ENCODE measurements at regions not wholly inside any gene's neighbourhood (a gene's known extent, or its start where the extent isn't known, plus 50 kb on each side); places are given as distances from the start of the nearest gene placed in this dataset.

- Histone ChIP-seq H3K4me2 (ENCODE audit: insufficient read depth, low read length) (no peak overlapping the region), H3K27me3 (ENCODE audit: control insufficient read depth in 2 of 2, insufficient read depth in 2 of 2, low read length in 2 of 2) (no peaks in the 10 kb centered on the region), H2AFZ (ENCODE audit: low read depth, low read length) (no peak overlapping the region), H4K20me1 (replicated peaks; ENCODE audit: control insufficient read depth, insufficient read depth, low read length) (no peaks in the 10 kb centered on the region), H3K9me3 (replicated peaks; ENCODE audit: control insufficient read depth, insufficient read depth, low read depth, low read length) (no peaks in the 10 kb centered on the region), H3K4me1 (replicated peaks in 1 of 2; ENCODE audit: control insufficient read depth in 2 of 2, insufficient read depth in 2 of 2, low read length in 2 of 2) (no peaks in the 10 kb centered on the region), H3K27ac (ENCODE audit: extremely low read depth, low read depth, low read length) (no peak overlapping the region), H3K4me3 (no peak overlapping the region), H3K36me3 (ENCODE audit: control insufficient read depth, insufficient read depth, low read length) (no peaks in the 10 kb centered on the region), H3K9me1 (ENCODE audit: control insufficient read depth, insufficient read depth, low read length) (no peaks in the 10 kb centered on the region), H3K9ac (ENCODE audit: insufficient read depth in 1 of 2, low read depth in 2 of 2, low read length in 2 of 2) (no peak overlapping the region), H3K79me2 (ENCODE audit: control insufficient read depth, insufficient read depth, low read length) (no peaks in the 10 kb centered on the region)
- no TSS peak for BruUV-seq (replicated peaks)
- TF ChIP-seq HCFC1 (IDR thresholded peaks at IDR 0.05; ENCODE audit: low read depth, low read length): no peak
- TF ChIP-seq FOXK1 (CRISPR knock-in tag; IDR thresholded peaks at IDR 0.05; ENCODE audit: borderline replicate concordance): no peak
- TF ChIP-seq ZKSCAN1 (IDR thresholded peaks at IDR 0.05; ENCODE audit: low read depth, low read length): no peak
- in situ Hi-C loops (cut with MboI) (no loop called here), intact Hi-C loops (cut with micrococcal nuclease) (no loop called here)
- DNase-seq (ENCODE audit: extremely low read depth in 1 of 4, low spot score in 3 of 4) (no peak), FAIRE-seq (no peak), ATAC-seq (no peak)
- ChIA-PET POLR2A (no interaction called here), CTCF (ENCODE audit: low intra/inter-chr PET ratio) (no interaction called here)
- 0% methylated on average over 1 of the region's 1 CpG for WGBS (ENCODE audit: insufficient coverage, low coverage, missing lambda C conversion rate)
Measured at GRCh38 chr6:62711750-62712149, 425.7 kb upstream of the KHDRBS2 start.

GRCh38 chr6:62707914-62708313 lies 421.9 kb upstream of the KHDRBS2 start:
- Histone ChIP-seq H3K27ac (ENCODE audit: extremely low read depth, low read depth, low read length) (no peak overlapping the region), H3K9me1 (ENCODE audit: control insufficient read depth, insufficient read depth, low read length) (no peaks in the 10 kb centered on the region), H3K79me2 (ENCODE audit: control insufficient read depth, insufficient read depth, low read length) (no peaks in the 10 kb centered on the region), H3K4me3 (no peak overlapping the region), H3K4me1 (replicated peaks in 1 of 2; ENCODE audit: control insufficient read depth in 2 of 2, insufficient read depth in 2 of 2, low read length in 2 of 2) (no peaks in the 10 kb centered on the region), H3K9ac (ENCODE audit: insufficient read depth in 1 of 2, low read depth in 2 of 2, low read length in 2 of 2) (no peak overlapping the region), H3K36me3 (ENCODE audit: control insufficient read depth, insufficient read depth, low read length) (no peaks in the 10 kb centered on the region), H3K4me2 (ENCODE audit: insufficient read depth, low read length) (no peak overlapping the region), H2AFZ (ENCODE audit: low read depth, low read length) (no peak overlapping the region), H3K27me3 (ENCODE audit: control insufficient read depth in 2 of 2, insufficient read depth in 2 of 2, low read length in 2 of 2) (no peaks in the 10 kb centered on the region), H3K9me3 (replicated peaks; ENCODE audit: control insufficient read depth, insufficient read depth, low read depth, low read length) (no peaks in the 10 kb centered on the region), H4K20me1 (replicated peaks; ENCODE audit: control insufficient read depth, insufficient read depth, low read length) (no peaks in the 10 kb centered on the region)
- ChIA-PET CTCF (ENCODE audit: low intra/inter-chr PET ratio) (interaction anchor here (0.7 kb wide), 1 partner anchor 410 kb away, joined by 4 read pairs; no protein-coding TSS in a partner anchor), POLR2A (no interaction called here)
- no TSS peak for BruUV-seq (replicated peaks)
- 0% methylated on average over 1 of the region's 1 CpG for WGBS (ENCODE audit: insufficient coverage, low coverage, missing lambda C conversion rate)
- FAIRE-seq (no peak), DNase-seq (ENCODE audit: extremely low read depth in 1 of 4, low spot score in 3 of 4) (no peak), ATAC-seq (no peak)
- intact Hi-C loops (cut with micrococcal nuclease) (no loop called here), in situ Hi-C loops (cut with MboI) (no loop called here)
- TF ChIP-seq ZFP1 (CRISPR knock-in tag; IDR thresholded peaks at IDR 0.05): no peak
- TF ChIP-seq ZNF609 (CRISPR knock-in tag; IDR thresholded peaks at IDR 0.05; ENCODE audit: borderline replicate concordance): no peak
- no peak for TF ChIP-seq THRAP3 (IDR thresholded peaks at IDR 0.05; ENCODE audit: borderline replicate concordance)
- TF ChIP-seq ZNF41 (CRISPR knock-in tag; conservative IDR thresholded peaks at IDR 0.05): no peak
- TF ChIP-seq SIN3B (IDR thresholded peaks at IDR 0.05; ENCODE audit: low read depth): no peak
- TF ChIP-seq POLR2B (IDR thresholded peaks at IDR 0.05; ENCODE audit: low read depth, partially characterized antibody): no peak
- TF ChIP-seq RBM15 (IDR thresholded peaks at IDR 0.05; ENCODE audit: insufficient read depth, low read length): no peak
- TF ChIP-seq CCAR2 (IDR thresholded peaks at IDR 0.05; ENCODE audit: low read depth, low read length): no peak
- TF ChIP-seq ZNF253 (CRISPR knock-in tag; conservative IDR thresholded peaks at IDR 0.05): no peak
- no peak for TF ChIP-seq DLX4 (CRISPR knock-in tag; IDR thresholded peaks at IDR 0.05)

Measured in K562 (cell line).